Right hindlimb (tissue), 1 donor: ENCODE measurements at regions not wholly inside any gene's neighbourhood (a gene's known extent, or its start where the extent isn't known, plus 50 kb on each side); places are given as distances from the start of the nearest gene placed in this dataset.
A peak's percentile ranks its signal among the peaks of the same experiment; 100 is the strongest.

Experiments
- DNase-seq: peaks from one replicate; pipeline ENCODE4 v3.0.0-alpha.2; 2018

DNA sequence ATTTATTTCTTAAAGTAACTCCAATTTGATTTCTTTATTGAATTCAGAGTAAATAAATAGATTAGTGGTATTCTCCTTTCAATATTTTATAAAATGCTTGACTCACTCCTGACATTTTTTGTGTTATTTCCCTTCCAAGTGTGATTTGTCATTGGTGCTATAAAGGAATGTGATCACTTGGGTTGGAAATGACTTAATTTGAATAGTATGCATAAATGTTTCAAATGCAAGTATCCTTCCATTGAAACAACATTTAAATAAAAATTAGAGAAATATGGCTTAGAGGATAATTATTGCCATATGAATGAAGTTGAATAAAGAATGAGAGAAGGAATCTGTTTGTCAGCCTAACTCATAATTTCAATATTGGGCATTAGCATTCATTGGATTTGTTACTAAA lies 182.7 kb downstream of the PABPC4L start:
- DNase-seq: no peak

DNA sequence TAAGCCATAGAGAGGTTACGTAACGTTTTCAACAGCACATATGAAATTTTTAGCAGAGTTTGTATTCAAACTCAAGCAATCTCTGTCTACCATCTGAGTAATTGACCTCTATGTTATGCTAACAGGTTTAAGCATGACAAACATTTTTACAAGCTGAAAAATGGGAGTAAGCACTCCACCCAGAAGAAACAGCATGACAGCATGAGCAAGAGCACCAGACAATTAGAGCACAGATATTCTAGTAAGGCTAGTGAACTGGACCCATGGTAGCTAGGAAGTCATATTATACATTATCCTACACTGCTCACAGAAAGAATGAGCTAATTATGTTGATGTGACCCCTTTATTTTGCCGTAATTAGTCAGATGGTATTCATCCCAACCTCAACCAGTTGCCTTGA lies 200.5 kb downstream of the PABPC4L start:
- no peak for DNase-seq

DNA sequence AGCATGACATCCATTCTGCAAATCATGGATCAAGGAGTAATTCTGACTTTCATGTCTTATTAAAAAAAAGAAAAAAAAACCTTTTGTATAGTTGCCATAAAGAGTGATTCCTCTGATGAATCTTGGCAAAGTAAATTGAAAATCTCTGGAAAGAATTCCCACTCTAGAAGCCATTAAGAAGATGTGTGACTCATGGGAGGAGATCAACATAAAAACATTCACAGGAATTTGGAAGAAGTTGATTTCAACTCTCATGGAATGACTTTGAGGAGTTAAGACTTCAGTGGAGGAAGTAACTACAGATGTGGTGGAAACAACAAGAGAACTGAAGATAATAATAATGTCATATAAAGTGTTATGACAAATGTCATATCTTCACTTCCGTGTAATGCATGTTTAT lies 204.2 kb downstream of the PABPC4L start:
- no peak for DNase-seq

DNA sequence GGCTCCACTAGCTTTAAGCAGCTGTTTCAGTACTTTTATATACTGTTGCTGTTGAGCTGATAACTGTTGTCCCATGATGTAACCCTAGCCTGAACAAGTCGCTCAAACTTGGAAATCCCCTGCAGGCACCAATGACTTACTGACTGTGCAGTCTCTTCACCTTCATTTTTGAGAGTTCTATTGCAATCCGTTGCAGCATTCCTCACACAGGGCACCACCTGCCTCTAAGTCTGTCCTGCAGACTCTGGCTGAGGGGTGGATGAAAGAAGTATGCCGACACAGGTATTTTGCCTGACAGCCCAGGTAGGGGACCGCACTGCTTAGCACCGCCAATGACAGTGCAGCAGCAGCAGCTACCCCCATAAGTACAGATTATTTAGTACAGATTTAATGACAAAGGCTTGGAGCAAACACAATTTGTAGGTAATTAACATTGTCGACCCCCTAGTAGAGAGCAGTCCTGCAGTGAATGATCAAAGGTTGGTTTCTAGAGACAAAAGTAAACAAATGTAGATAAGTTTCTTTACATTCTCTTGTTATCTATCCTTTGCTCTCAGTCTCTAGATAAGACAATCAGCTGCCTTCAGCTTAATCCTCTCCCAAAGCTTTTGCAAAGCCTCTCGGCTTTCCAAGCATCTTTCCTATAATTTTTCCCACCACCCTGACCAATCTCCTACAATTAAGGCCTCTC lies 205.0 kb downstream of the PABPC4L start:
- no peak for DNase-seq

DNA sequence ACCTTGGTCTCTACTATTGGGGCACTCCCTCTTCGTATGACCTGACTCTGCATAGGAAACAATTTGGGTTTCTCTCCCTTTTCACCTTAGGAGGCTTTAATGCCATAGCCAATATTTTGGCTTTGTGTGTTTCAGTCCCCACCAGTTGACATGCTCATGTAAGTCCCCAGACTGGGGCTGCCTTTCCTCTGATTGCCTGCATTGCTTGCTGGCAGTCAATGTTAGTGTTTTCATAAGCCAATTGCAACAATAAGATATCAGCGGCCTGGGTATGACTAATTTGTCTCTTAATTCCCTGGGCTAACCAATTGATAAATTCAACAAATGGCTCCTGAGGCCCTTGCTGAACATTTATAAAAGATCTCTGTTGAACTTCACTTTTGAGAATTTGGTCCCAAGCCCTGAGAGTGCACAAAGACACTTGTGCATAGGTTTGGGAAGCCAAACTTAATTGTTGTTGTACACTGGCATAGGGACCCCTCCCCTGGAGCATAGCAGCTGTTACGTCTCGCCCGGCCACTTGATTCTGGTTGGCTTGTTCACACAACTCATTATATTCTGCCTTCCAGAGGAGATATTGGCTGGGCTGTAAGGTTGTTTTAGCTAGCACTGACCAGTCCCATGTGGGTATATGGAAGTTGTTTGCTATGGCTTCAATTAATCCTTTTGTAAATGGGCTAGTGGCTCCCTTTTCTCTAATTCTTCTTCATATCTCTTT lies 206.2 kb downstream of the PABPC4L start:
- DNase-seq: no peak

DNA sequence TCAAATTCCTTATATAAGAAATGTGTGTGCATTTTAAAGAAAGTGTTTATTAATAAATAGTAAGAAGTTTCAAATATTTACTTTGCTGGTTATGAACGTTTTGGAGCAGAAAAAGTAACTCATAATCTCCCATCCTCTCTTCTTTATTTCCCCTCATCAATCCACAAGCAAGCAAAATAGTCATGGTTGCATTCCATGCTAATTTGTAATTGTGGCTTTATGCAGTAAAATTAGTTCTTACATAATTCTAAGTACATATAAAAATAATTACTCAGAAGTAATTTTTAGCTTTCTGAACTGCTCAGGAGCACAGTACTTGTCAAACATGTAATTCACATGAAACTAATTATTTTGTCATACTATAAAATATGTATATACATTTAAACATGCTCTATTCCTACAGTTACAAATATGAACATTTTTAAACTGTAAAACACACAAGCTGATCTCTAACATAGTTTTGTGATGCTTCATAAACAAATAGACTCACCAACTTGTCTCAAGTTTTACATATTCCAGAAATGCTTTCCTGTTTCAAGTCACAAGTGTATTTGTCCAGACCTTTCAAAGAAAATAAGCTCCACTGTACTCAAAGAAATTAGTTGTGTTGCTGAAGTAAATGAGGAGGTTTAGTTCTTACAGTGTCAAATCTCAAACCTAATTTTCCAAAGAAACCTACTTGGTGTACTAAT lies 218.9 kb downstream of the PABPC4L start:
- DNase-seq: no peak

DNA sequence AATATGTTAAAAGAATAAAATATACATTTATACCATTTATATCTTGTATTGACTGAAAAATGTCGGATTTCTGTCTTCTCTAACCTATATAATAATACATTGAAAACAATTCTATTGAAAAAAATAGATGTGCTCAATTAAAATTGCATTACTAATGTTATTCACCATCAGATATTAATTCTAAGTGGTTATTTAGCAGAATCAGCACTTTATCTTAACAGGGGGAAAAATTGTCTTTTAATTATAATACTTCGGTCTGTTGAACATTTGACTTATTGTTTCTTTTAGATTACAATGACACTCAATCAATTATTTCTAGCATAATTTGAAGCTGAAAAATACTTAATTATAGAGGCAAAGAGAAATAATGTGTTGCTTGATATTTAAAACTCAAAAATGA lies 220.3 kb downstream of the PABPC4L start:
- DNase-seq: no peak

DNA sequence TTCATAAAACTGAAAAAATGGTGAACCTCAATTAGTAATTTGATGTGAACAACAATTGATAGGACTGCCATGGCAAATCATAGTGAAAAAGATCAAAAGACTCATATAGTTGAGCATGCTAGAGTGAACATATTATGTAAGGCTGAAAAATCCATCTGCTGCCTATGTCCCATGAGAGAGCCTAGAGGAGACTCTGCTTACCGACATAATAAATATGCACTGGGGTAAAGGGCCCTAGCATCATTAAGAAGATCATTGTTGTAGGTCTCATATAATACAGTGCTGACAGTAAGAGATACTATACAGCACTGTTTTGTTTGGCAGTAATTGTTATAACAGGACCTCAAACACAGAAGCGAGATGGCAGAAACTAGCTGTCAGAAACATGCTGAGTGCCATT lies 229.0 kb downstream of the PABPC4L start:
- no peak for DNase-seq

DNA sequence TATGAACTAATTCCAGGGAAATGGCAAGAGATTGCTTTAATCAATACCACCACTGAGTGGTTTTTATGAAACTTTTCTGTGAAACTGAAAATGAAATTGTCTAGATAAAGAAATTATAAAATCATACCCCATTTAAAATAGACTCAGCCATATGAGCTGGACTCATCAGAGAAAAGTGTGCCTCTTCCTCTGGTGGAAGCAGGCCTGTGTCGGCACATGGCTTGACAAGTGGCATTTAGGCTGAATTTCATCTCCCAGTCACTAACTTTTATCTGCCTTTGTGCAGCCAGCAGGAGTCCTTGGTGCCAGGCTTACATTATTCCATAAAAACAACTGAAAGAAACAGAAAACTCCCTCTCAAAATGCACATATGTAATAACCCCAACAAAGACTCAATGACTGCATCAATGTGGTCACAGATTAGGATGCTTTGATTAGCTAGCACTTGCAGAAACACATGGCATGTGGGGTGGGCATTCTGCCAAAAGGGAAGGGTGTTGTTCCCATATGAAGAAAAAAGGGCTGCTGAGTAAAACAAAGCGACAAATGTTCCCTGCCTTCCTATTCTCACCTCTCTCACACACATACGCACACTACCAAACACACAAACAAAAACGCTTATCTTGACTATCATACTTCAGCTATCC lies 232.3 kb downstream of the PABPC4L start:
- DNase-seq: peak; percentile 31

DNA sequence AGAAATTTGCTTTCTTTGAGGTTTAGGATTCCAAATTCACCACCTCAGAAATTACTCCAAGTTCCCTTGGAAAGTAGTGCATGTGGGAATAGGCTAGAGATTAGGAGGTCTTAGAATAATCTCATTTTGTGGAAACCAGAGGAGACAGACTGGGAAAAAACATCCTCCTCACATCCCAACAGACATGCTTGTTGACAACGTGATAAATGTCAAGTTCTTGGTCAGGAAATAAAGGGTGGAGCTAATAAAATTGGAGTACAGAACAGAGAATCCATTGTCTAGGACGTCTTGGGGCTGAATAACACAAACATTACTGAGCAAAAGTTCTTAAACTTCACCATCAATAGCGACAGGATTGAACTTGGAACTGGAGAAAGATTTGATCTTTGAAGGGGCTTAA lies 233.4 kb downstream of the PABPC4L start:
- DNase-seq: no peak

DNA sequence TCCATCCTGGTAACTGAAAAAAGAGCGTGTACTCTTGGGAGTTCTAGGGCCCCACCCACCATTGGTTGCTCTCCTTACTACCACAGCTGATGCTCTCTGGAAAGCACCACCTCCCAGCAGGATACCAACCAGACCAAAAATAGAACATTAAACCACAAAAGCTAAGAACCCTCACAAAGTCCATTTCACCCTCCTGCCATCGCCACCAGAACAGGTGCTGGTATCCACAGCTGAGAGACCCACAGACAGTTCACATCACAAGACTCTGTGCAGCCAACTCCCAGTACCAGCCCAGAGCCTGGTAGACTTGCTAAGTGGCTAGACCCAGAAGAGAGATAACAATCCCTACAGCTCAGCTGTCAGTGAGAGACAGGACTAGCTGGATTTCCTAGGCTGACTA lies 240.6 kb downstream of the PABPC4L start:
- DNase-seq: no peak

DNA sequence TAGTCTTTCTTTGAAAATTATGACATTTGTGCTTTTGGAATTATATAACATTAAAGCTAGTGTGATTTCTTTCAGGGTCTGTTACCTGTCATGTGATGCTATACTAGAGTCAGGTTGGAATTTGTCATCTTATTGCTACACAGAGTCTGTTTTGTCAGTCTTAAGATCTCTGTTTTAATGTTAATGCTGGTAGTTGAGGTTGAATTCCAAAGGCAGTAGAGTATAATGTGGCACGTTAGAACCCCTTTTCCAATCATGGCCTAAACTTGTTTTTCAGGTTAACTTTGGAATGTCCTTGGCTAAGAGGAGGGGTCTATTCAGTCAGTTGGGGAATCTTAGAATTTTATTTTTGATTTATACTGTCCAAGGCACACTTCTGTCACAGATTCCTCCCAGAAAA lies 258.5 kb downstream of the PABPC4L start:
- DNase-seq: no peak

DNA sequence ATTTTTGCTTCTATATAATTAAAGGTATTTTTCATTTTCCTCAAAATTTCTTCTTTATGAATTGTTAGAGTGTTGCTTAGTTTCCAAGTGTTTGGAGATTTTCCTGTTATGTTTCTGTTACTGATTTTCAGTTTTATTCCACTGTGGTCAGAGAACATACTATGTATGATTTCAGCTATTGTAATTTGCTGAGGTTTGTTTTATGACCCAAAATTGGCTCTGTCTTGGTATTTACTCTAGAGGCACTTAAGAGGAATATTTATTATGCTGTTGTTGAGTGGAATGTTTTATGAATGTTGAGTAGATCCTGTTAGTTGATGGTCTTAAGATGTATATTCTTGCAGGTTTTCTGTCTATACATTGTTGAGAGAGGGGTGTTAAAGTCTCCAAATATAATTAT lies 263.5 kb downstream of the PABPC4L start:
- DNase-seq: no peak

DNA sequence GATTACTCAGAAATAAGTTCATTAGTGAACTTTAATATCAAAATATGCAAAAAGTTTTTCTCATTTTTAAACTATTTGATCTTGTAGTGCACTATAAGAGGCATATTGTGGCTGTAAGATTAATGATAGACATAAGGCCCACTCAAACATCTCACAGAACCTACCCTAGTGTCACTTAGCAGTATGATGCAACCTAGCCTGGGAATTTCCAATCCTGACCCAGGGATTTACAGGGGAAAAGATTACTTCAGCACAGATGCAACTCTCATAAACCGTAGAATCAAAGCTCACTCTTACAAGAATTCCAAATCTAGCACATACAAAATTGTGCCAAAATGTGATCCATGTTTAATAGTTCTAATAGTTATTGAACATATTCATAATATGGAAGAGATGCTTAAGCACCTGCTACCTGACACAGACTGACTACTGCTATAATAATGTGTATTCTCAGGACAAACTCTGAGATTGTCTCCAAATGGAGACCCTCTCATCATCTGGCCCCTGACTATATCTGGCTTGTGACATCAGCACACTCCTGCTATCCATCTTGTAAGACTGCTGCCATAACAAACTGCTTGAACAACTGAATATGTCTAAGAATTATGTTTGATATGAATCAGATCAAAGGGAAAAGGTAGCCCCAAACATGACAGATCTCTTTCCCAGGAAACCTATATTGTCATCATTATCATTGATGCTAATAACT lies 271.9 kb downstream of the PABPC4L start:
- no peak for DNase-seq

DNA sequence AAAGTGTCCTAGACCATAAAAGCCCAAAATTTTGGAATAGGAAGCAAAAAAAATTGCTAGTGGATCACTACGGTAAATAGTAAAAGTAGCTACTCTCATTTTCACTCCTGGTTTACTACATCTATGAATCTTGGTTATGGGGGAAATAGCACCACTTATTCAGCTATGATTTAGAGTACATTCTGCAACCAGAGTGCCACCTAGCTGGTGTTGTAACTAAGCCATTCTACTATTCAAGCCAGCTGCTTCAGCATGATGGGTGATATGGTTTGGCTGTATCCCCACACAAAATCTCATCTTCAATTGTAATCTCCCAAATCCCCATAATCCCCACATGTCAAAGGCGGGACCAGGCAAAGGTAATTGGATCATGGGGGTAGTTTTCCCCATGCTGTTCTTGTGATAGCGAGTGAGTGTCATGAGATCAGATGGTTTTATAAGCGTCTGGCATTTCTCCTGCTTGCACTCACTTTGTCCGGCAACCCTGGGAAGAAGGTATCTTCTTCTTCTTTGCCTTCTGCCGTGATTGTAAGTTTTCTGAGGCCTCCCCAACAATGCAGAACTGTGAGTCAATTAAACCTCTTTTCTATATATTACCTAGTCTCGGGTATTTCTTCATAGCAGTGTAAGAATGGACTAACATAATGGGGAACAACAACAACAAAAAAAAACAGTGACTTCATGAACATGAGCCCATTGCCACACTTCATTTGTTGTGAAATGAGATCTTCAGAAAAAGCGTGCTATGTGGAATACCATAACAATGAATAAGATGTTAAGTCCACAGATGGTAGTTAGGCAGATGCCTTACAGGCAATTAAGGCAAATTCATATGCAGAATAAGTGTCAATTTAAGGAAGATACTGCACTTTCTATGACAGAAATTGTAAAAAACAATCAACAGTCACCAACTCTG lies 280.1 kb downstream of the PABPC4L start:
- no peak for DNase-seq

DNA sequence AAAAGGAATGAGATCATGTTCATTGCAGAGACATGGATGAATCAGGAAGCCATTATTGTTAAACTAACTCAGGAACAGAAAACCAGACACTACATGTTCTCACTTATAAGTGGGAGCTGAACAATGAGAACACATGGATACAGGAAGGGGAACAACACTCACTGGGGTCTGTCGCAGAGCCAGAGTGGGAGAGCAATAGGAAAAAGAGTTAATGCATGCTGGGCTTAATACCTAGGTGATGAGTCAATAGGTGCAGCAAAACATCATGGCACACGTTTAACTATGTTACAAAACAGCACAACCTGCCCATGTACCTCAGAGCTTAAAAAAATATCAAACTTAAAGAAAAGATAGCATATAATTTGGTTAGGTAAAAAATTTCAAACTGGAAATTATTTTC lies 281.4 kb downstream of the PABPC4L start:
- DNase-seq: no peak

DNA sequence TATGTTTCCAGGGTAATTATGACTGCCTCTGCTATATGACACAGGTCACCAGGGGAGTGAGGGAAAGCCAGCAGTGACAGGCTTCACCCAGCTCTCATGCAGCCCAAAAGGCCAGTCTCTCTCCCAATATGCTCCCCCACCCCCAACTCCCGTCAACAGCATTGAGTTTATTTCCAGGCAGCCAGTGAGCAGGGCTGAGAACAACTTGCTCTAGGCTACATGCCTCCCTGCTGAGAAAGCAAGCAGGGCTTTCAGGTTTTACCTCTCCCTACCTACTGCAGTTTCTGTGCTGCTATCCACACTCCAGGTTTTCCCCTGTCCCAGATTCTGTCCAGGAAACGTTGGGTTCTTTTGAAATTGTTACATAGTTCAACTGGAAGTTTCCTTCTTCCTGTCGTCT lies 291.4 kb downstream of the PABPC4L start:
- DNase-seq: no peak

DNA sequence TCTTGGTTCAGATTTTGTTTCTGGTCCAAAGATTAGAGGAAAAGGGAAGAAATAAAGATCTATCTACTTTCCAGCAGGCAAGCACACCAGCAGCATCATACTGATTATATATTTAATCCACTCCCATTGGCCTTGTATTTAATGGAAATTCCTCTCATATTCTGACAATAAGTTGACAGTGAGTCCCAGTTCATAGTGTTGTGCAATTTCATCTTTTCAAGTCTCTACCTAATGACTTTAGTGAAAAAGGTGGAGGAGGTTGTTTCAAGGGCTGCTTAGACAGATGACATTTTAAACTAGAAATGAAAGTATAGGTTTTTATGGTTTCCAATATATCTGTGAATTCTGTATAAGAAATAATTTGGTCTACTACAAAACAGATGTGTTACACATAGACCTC lies 298.6 kb downstream of the PABPC4L start:
- DNase-seq: no peak

DNA sequence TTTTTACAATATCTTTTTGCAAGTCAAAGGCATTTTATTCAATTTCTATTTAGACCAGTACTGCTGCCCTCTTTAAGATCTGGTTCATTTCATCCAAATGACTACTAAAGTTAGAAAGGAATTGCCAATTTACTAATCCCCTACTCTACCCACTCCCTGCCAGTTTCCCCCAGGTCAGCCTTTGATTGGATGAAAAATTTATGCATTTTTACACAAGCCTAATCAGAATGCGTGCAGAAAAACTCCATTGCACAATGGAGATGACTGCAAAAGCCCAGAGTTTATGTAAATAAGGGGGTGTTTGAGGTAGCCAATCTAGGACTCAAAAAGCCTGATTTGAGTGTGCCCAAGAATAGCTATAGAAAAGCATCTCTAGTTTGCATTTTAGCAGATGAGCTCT lies 310.6 kb downstream of the PABPC4L start:
- no peak for DNase-seq

DNA sequence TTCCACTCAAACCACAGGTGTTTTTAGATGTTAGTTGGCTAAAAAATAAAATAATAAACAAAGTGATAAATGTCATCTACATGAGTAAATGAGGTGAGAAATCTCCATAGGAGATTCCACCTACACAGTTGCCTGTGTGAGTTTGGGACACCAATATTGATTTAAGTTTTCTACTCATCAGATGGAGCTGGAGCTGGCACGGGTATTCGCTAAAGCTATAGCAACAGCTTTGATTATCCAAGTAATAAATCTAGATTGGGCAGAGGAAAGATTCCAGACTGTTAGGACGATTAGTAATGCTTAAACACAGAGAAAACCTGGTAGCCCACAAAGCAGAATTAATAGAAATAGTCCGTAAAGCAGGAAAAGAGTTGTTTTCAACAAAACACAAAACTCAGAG lies 313.9 kb downstream of the PABPC4L start:
- no peak for DNase-seq

DNA sequence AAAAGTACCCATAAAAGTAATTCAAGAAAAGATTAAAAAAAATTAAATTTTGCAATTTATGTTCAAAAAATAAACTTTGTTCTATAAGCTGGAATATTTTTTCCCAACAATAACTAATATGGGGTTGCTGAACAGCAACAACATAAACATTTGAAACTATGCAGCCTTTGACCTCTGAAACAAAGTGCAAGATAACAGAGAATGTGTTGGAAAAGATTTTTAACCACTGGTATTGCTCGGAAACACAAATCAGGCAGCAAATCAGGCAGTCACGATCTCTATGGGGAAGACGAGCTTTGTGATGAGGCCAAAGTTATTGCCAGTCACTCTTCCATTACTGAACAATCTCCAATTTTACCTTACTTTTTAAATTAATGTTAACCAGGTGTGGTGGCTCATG lies 332.1 kb downstream of the PABPC4L start:
- no peak for DNase-seq

DNA sequence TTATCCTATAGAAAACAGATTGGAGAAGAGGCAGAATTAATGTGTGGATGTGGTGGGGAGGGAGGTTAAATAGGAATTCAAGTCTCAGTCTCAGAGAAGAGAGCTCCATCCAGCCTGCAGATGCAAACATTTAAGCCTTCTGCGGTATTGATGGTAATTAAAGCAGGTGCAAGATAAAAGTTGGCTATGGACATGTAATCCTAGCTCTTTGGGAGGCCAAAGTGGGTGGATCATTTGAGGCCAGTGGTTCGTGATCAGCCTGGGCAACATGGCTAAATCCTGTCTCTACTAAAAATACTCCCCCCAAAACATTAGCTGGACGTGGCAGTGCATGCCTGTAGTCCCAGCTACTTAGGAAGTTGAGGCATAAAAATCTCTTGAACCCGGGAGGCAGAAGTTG lies 332.7 kb downstream of the PABPC4L start:
- DNase-seq: no peak
